CD14-positive monocyte (primary cell): ENCODE measurements at regions not wholly inside any gene's neighbourhood (a gene's known extent, or its start where the extent isn't known, plus 50 kb on each side); places are given as distances from the start of the nearest gene placed in this dataset.

Experiments used
- DNase-seq, 3 donors: peaks; one replicate each; pipeline ENCODE4 v3.0.0-alpha.2; 2011 to 2022
- H2AFZ ChIP-seq: 2 replicates; pipeline ENCODE4 v1.6.0; 2012; ENCODE audit warnings: mild to moderate bottlenecking, low read depth, low read length, inconsistent platforms; ENCODE audit not compliant: insufficient read depth, poor library complexity, severe bottlenecking
- H3K27ac ChIP-seq, 2 donors: 1 replicate in 1 of 2; 2 replicates in 1 of 2; pipeline ENCODE4 v1.5.1; 2012 to 2013; ENCODE audit warnings: low read length in 2 of 2, control low read depth in 1 of 2, inconsistent platforms in 1 of 2, low read depth in 1 of 2, mild to moderate bottlenecking in 1 of 2
- H3K27me3 ChIP-seq, 2 donors: one replicate each; pipeline versions ENCODE4 v1.6.0 to v1.6.1; 2011 to 2013; ENCODE audit warnings: low read length in 2 of 2; ENCODE audit not compliant: control insufficient read depth in 2 of 2, insufficient read depth in 2 of 2
- H3K36me3 ChIP-seq, 2 donors: replicated peaks in 1 of 2; 1 replicate in 1 of 2; 2 replicates in 1 of 2; pipeline versions ENCODE4 v1.5.1 to v1.6.1; 2012 to 2013; ENCODE audit warnings: low read length in 2 of 2, control low read depth in 1 of 2, inconsistent platforms in 1 of 2, mild to moderate bottlenecking in 1 of 2; ENCODE audit not compliant: insufficient read depth in 2 of 2, control insufficient read depth in 1 of 2
- H3K4me1 ChIP-seq, 2 donors: 1 replicate in 1 of 2; 2 replicates in 1 of 2; pipeline versions ENCODE4 v1.5.1 to v1.6.1; 2012 to 2013; ENCODE audit warnings: low read length in 2 of 2, control low read depth in 1 of 2, inconsistent platforms in 1 of 2, mild to moderate bottlenecking in 1 of 2, moderate library complexity in 1 of 2; ENCODE audit not compliant: insufficient read depth in 2 of 2, control insufficient read depth in 1 of 2
- H3K4me2 ChIP-seq: replicated peaks from 2 replicates; pipeline ENCODE3; 2012; ENCODE audit warnings: low read length, moderate library complexity, mild to moderate bottlenecking; ENCODE audit not compliant: poor library complexity, severe bottlenecking; ENCODE audit errors: extremely low read depth
- H3K4me3 ChIP-seq, 3 experiments: fragments of 200-600 bp in 1 of 3; sonication (generic) in 1 of 3; replicated peaks in 1 of 3; 1 replicate in 2 of 3; 2 replicates in 1 of 3; pipeline ENCODE4 v1.5.1; 2011 to 2013; ENCODE audit warnings: low read length in 3 of 3, mild to moderate bottlenecking in 3 of 3, control low read depth in 2 of 3, low read depth in 2 of 3, inconsistent platforms in 1 of 3, moderate library complexity in 1 of 3
- H3K79me2 ChIP-seq: 2 replicates; pipeline ENCODE4 v1.6.0; 2012; ENCODE audit warnings: mild to moderate bottlenecking, control low read depth, inconsistent platforms, low read length, moderate library complexity; ENCODE audit not compliant: insufficient read depth
- H3K9ac ChIP-seq: 2 replicates; pipeline ENCODE4 v1.6.0; 2017; ENCODE audit warnings: low read length, mild to moderate bottlenecking; ENCODE audit not compliant: insufficient read depth, poor library complexity, severe bottlenecking
- H3K9me3 ChIP-seq, 2 donors: replicated peaks in 1 of 2; 1 replicate in 1 of 2; 2 replicates in 1 of 2; pipeline versions ENCODE4 v1.5.1 to v1.6.1; 2012 to 2013; ENCODE audit warnings: low read length in 2 of 2, control low read depth in 1 of 2; ENCODE audit not compliant: control insufficient read depth in 1 of 2, insufficient read depth in 1 of 2
- H4K20me1 ChIP-seq: 2 replicates; pipeline ENCODE4 v1.6.0; 2012; ENCODE audit warnings: mild to moderate bottlenecking, low read length, control low read depth, moderate library complexity; ENCODE audit not compliant: insufficient read depth
- H3K27ac Mint-ChIP-seq, 7 donors: one replicate each; pipeline ENCODE4 v1.8.0; 2020; ENCODE audit warnings: mild to moderate bottlenecking in 7 of 7, mixed read lengths in 7 of 7, moderate library complexity in 6 of 7, inconsistent platforms in 2 of 7
- H3K27me3 Mint-ChIP-seq, 3 donors: one replicate each; pipeline ENCODE4 v1.8.0; 2021 to 2022; ENCODE audit warnings: low read depth in 3 of 3, mild to moderate bottlenecking in 3 of 3, mixed read lengths in 3 of 3, moderate library complexity in 3 of 3, inconsistent platforms in 1 of 3
- H3K36me3 Mint-ChIP-seq, 2 donors: one replicate each; pipeline ENCODE4 v1.8.0; 2020; ENCODE audit warnings: mixed read lengths in 2 of 2, inconsistent platforms in 1 of 2, mild to moderate bottlenecking in 1 of 2
- H3K4me1 Mint-ChIP-seq: one replicate; pipeline ENCODE4 v1.8.0; 2020; ENCODE audit warnings: mild to moderate bottlenecking, mixed read lengths
- H3K4me3 Mint-ChIP-seq, 2 donors: one replicate each; pipeline ENCODE4 v1.8.0; 2020; ENCODE audit warnings: mild to moderate bottlenecking in 2 of 2, mixed read lengths in 2 of 2, moderate library complexity in 1 of 2
- H3K9me3 Mint-ChIP-seq, 7 donors: one replicate each; pipeline ENCODE4 v1.8.0; 2020 to 2022; ENCODE audit warnings: mixed read lengths in 7 of 7, mild to moderate bottlenecking in 6 of 7, moderate library complexity in 6 of 7, inconsistent platforms in 2 of 7
- CTCF ChIP-seq: fragments of 200-600 bp; IDR thresholded peaks from one replicate; pipeline ENCODE4 v1.8.0; 2022; ENCODE audit warnings: antibody characterized with exemption, mild to moderate bottlenecking
- WGBS: methylation state at CpG from one replicate; pipeline ENCODE4 v1.1.5; 2013; ENCODE audit warnings: missing lambda C conversion rate; ENCODE audit not compliant: insufficient coverage; 5-methylcytosine and 5-hydroxymethylcytosine counted together
- intact Hi-C, 2 donors: fragments of 100-400 bp; cut with micrococcal nuclease; formaldehyde crosslinking; loops; one replicate each; pipeline versions ENCODE4 v1.15.0 to v1.15.1; 2023

GRCh38 chr13:107864543-107865317 lies 350.6 kb downstream of the LIG4 start:
- peaks cover 0 to 4% of the 10 kb centered on the region in 2 donors for H3K9me3 ChIP-seq
- Mint-ChIP-seq H3K4me1 (no peaks in the 10 kb centered on the region), H3K36me3 (no peaks in the 10 kb centered on the region), H3K9me3 (peaks cover 0 to 17% (median 11%) of the 10 kb centered on the region in 7 donors), H3K27me3 (peaks cover 43 to 52% (median 45%) of the 10 kb centered on the region in 3 donors), H3K4me3 (peak overlapping the region in 1 of 2 donors; percentile 73), H3K27ac (no peak overlapping the region)
- H3K27me3 ChIP-seq: peaks cover 33 to 50% of the 10 kb centered on the region in 2 donors
- TF ChIP-seq CTCF: no peak
- H3K4me1 ChIP-seq: no peaks in the 10 kb centered on the region
- no peak overlapping the region for H3K9ac ChIP-seq
- no peak for DNase-seq
- WGBS: 46% methylated on average over 3 of the region's 10 CpGs
- no peak overlapping the region for H3K27ac ChIP-seq
- H4K20me1 ChIP-seq: no peaks in the 10 kb centered on the region
- no peaks in the 10 kb centered on the region for H3K36me3 ChIP-seq
- intact Hi-C loops: no loop called here
- no peaks in the 10 kb centered on the region for H3K79me2 ChIP-seq
- H3K4me2 ChIP-seq: no peak overlapping the region
- H3K4me3 ChIP-seq: no peak overlapping the region
- no peak overlapping the region for H2AFZ ChIP-seq

- intact Hi-C loops: no loop called here
- Mint-ChIP-seq H3K4me3 (no peak overlapping the region), H3K27me3 (peaks cover 9 to 11% (median 9%) of the 10 kb centered on the region in 3 donors), H3K9me3 (peaks cover 0 to 5% (median 2%) of the 10 kb centered on the region in 7 donors), H3K4me1 (no peaks in the 10 kb centered on the region), H3K36me3 (no peaks in the 10 kb centered on the region), H3K27ac (no peak overlapping the region)
- no peaks in the 10 kb centered on the region for H4K20me1 ChIP-seq
- no peaks in the 10 kb centered on the region for H3K36me3 ChIP-seq
- H2AFZ ChIP-seq: no peak overlapping the region
- H3K4me3 ChIP-seq: no peak overlapping the region
- no peak for DNase-seq
- H3K4me2 ChIP-seq: no peak overlapping the region
- H3K27ac ChIP-seq: no peak overlapping the region
- 100% methylated on average over 2 of the region's 3 CpGs for whole genome bisulfite sequencing
- H3K27me3 ChIP-seq: peaks cover 6 to 12% of the 10 kb centered on the region in 2 donors
- H3K79me2 ChIP-seq: no peaks in the 10 kb centered on the region
- TF ChIP-seq CTCF: no peak
- no peaks in the 10 kb centered on the region for H3K4me1 ChIP-seq
- no peak overlapping the region for H3K9ac ChIP-seq
- no peaks in the 10 kb centered on the region for H3K9me3 ChIP-seq
Measured at GRCh38 chr13:107860284-107860683, 355.1 kb downstream of the LIG4 start.
